ENCODE measurements at regions not wholly inside any gene's neighbourhood (a gene's known extent, or its start where the extent isn't known, plus 50 kb on each side); places are given as distances from the start of the nearest gene placed in this dataset.

DNA sequence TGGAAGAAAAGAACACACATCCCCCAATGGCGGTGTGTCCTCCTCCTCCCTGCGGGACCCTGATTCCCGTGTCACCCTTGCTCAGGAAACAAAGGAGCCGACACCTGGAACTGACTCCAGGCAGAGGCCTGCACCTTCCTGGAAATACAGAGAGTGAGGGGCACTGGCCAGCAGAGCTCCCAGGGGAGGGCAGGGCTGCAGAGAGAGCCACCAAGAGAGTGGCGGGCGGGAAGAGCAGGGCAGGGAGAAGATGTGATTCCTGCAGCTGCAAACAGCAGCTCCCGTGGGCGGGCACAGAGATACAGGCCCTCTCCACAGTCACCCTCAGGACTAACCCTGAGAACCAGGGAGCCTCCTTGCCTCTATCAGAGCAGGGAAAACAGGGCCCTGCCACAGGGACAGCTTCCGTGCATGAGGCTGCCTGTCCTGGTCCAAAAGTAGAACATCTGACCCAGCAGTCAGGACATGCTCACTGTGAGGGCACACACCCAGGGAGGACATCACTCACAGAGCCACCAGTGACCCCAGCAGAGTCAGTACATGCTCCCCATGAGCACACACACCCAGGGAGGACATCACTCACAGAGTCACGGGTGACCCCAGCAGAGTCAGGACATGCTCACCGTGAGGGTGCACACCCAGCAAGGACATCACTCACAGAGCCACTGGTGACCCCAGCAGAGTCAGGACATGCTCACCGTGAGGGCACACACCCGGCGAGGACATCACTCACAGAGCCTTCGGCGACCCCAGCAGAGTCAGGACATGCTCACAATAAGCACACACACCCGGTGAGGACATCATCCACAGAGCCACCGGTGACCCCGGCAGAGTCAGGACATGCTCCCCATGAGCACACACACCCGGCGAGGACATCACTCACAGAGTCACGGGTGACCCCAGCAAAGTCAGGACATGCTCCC lies 193.1 kb downstream of the DLL1 start:
- no peak overlapping the region for H3K4me3 ChIP-seq (ENCODE audit: low read length)
- no peaks in the 10 kb centered on the region for H3K27me3 ChIP-seq (ENCODE audit: control insufficient read depth, insufficient read depth, low read length)
- H3K36me3 ChIP-seq (ENCODE audit: control insufficient read depth, insufficient read depth, low read length), result no peaks in the 10 kb centered on the region; the same call in 1 of the 2 replicates
- no CpG with 5 or more reads among the region's 22 CpGs for WGBS (ENCODE audit: insufficient coverage, insufficient read length)
- 0 out of 2 replicates have a peak, but pooled peaks cover 2% of the 10 kb centered on the region for H3K4me1 ChIP-seq (ENCODE audit: control insufficient read depth, insufficient read depth, low read length)
- DNase-seq (ENCODE audit: low read depth, low spot score), result no peak
- no peaks in the 10 kb centered on the region for H3K9me3 ChIP-seq (ENCODE audit: control insufficient read depth, insufficient read depth, low read length)
- no peak overlapping the region for H3K27ac ChIP-seq (ENCODE audit: low read length)

DNA sequence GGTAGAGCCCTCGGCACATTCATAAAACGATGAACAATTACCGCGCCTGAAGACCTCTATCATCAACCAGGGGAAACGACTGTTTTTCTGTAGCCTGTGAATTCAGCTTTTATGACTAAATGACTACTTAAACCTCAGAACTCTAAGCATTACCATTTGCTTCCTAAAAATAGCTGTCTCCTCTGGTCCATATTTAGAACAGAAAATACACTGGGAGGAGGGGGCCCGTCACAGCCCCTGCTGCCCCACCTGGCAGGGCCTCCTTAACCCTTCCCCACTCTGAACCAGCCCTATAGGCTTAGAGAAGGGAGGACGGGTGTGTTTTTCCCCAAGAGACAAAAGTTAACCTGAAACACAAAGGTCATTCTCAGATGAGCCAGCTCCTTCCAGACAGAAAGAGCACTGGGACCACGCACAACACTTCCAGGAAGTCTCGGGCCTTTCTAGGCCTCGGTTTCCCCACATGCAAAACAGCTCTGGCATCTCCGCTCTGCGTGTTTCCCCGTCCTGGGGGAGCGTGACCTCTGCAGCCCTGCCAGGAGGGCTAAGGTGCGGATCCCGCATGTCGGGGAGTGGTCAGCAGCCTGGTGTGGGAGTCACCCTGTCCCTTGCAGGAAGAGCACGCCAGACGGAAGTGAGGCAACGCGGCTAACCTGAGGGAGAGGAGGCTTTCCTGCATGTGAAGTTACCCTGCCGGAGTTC lies 193.9 kb downstream of the DLL1 start:
- H3K36me3 ChIP-seq (ENCODE audit: control insufficient read depth, insufficient read depth, low read length), result no peaks in the 10 kb centered on the region; the same call in 1 of the 2 replicates
- H3K4me3 ChIP-seq (ENCODE audit: low read length), result no peak overlapping the region
- WGBS (ENCODE audit: insufficient coverage, insufficient read length), result no CpG with 5 or more reads among the region's 22 CpGs
- DNase-seq (ENCODE audit: low read depth, low spot score), result no peak
- no peak overlapping the region for H3K27ac ChIP-seq (ENCODE audit: low read length)
- H3K4me1 ChIP-seq (ENCODE audit: control insufficient read depth, insufficient read depth, low read length), result no peaks in the 10 kb centered on the region
- H3K27me3 ChIP-seq (ENCODE audit: control insufficient read depth, insufficient read depth, low read length), result no peaks in the 10 kb centered on the region
- H3K9me3 ChIP-seq (ENCODE audit: control insufficient read depth, insufficient read depth, low read length), result no peaks in the 10 kb centered on the region

DNA sequence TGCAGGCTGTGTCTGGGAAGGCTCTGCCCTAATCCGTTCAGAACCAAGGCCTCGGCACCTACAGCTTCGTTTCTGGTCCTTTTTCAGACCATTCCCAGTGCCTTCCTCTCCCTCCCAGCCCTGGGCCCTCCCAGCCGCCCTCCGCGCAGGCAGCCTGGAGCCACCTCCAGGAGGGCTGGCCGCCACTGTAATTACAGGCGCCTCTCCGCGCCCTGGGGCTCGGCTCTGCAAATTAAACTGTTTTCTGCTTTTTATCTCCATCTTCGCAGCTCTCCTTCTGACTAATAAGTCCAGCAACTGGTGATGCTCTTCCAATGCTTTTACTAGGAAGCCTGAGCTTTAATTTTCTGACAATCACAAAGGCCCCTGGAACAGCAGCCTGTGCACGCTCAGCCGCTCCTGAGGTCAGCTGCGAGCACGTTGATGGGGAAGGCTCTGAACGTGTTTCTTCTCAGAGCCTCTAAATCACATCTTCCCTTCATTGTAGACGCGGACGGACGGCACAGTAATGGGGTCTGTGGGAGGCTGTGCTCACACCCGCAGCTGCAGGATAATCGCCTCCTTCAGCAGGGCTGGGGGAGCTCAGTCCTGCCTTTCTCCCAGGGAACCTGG lies 194.6 kb downstream of the DLL1 start:
- Histone ChIP-seq H3K4me3 (ENCODE audit: low read length) (no peak overlapping the region), H3K27ac (ENCODE audit: low read length) (no peak overlapping the region), H3K4me1 (ENCODE audit: control insufficient read depth, insufficient read depth, low read length) (no peaks in the 10 kb centered on the region), H3K27me3 (ENCODE audit: control insufficient read depth, insufficient read depth, low read length) (no peaks in the 10 kb centered on the region), H3K9me3 (ENCODE audit: control insufficient read depth, insufficient read depth, low read length) (no peaks in the 10 kb centered on the region), H3K36me3 (ENCODE audit: control insufficient read depth, insufficient read depth, low read length) (no peaks in the 10 kb centered on the region; the same call in 1 of the 2 replicates)
- WGBS (ENCODE audit: insufficient coverage, insufficient read length), result no CpG with 5 or more reads among the region's 23 CpGs
- no peak for DNase-seq (ENCODE audit: low read depth, low spot score)

DNA sequence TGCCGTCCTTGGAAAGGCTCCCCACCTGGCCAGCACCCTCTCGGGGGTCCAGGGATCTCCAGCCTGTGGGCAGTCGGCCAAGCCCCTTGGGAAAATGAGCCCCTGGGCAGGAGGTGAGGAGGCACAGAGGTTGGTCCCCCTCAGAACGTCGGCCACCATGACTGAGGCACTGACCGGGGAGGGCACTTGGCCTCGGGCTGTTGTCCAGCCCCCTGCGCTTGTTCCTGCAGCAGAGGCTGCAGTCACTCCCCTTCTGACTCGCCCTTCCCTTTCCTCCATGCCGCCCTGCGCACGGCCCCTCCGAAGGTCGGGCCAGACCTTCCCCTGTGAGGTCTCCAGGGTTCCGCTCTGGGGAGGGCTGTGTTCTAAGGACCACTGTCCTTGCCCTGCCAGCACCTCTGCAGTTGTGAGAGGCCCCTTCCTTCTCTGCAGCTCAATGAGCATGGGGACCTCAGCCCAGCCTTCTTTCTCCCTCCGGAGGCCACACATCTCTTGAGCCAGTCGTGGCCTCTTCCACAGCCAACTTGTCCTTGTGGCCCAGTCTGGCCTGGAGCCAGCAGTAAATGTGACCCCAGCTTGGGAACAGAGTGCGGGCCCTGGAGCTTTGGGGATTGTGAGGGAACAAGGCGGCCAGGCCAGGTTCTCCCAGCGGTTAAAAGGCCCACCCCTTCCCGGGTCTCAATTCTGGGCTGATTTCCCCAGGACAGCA lies 195.5 kb downstream of the DLL1 start:
- DNase-seq (ENCODE audit: low read depth, low spot score), result no peak
- no peak overlapping the region for H3K27ac ChIP-seq (ENCODE audit: low read length)
- no CpG with 5 or more reads among the region's 21 CpGs for WGBS (ENCODE audit: insufficient coverage, insufficient read length)
- H3K27me3 ChIP-seq (ENCODE audit: control insufficient read depth, insufficient read depth, low read length), result no peaks in the 10 kb centered on the region
- H3K4me3 ChIP-seq (ENCODE audit: low read length), result no peak overlapping the region; the same call in 1 of the 2 replicates
- no peaks in the 10 kb centered on the region; the same call in 1 of the 2 replicates for H3K36me3 ChIP-seq (ENCODE audit: control insufficient read depth, insufficient read depth, low read length)
- H3K9me3 ChIP-seq (ENCODE audit: control insufficient read depth, insufficient read depth, low read length), result no peaks in the 10 kb centered on the region
- no peaks in the 10 kb centered on the region for H3K4me1 ChIP-seq (ENCODE audit: control insufficient read depth, insufficient read depth, low read length)

DNA sequence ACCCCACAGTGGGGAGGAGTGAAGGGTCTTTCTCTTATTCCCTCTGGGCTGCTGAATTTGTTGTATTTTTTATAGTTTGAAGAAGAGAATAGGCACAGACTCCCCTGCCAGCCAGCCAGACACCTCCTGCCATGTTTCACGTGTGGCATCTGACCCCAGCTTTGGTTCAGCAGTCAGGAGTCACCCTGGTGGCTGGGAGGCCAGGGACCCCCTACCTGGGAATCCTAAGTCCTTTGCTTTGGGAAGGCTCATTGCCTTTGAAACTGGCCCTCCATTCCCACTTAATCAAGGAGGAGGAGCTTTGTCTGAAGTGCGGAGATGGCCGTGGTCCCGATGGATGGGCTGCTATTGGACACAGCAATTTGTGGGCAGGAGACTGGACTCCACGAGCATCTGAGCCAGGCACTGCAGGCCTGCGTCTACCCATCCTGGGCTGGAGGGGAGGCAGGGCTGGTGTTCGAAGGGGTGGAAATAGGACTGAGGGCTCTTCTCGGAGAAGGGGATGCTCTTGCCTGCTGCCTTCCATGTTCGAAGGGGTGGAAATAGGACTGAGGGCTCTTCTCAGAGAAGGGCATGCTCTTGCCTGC lies 196.1 kb downstream of the DLL1 start:
- DNase-seq (ENCODE audit: low read depth, low spot score), result no peak
- Histone ChIP-seq H3K9me3 (ENCODE audit: control insufficient read depth, insufficient read depth, low read length) (no peaks in the 10 kb centered on the region), H3K27me3 (ENCODE audit: control insufficient read depth, insufficient read depth, low read length) (no peaks in the 10 kb centered on the region), H3K4me1 (ENCODE audit: control insufficient read depth, insufficient read depth, low read length) (no peaks in the 10 kb centered on the region), H3K27ac (ENCODE audit: low read length) (no peak overlapping the region), H3K36me3 (ENCODE audit: control insufficient read depth, insufficient read depth, low read length) (no peaks in the 10 kb centered on the region; the same call in 1 of the 2 replicates), H3K4me3 (ENCODE audit: low read length) (no peak overlapping the region)
- WGBS (ENCODE audit: insufficient coverage, insufficient read length), result no CpG with 5 or more reads among the region's 9 CpGs

DNA sequence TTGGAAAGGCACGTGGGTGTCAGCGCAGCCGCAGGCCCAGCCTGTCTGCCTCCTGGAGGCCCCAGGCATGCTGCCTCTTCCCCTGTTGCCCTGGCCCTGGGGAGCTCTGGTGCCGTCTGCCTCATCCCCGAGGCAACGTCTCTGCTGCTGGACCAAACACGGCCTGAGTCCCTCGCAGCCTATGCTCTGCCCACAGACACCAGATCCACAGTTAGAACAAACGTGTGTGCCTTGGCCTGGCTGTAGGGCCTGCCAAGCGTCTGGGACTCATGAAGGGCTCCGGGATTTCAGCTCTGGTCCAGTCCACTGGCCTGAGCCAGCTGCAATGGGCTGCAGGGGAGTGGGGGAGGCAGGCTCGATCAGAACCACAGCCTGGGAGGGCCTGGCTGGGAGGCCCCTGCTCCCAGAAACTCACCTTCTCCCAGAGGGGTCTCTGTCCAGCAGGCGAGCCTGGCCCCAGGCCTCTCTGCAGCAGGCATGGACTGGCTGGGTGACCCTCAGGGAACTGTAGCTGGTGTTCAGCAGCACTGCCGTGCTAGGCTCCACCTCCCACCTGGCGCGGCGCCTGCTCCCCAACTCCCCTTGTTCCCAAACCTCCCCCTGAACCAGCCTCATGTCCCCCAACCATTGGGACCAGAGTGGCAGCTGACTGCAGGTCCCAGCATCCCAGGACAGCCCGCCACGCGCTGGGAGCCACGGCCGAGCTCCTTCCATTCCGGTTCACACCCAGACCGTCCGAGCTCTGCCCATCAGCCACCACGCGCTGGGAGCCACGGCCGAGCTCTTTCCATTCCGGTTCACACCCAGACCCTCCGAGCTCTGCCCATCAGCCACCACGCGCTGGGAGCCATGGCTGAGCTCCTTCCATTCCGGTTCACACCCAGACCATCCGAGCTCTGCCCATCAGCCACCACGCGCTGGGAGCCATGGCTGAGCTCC lies 197.0 kb downstream of the DLL1 start:
- Histone ChIP-seq H3K36me3 (ENCODE audit: control insufficient read depth, insufficient read depth, low read length) (no peaks in the 10 kb centered on the region; the same call in 1 of the 2 replicates), H3K27me3 (ENCODE audit: control insufficient read depth, insufficient read depth, low read length) (no peaks in the 10 kb centered on the region), H3K4me1 (ENCODE audit: control insufficient read depth, insufficient read depth, low read length) (no peaks in the 10 kb centered on the region), H3K9me3 (ENCODE audit: control insufficient read depth, insufficient read depth, low read length) (no peaks in the 10 kb centered on the region), H3K27ac (ENCODE audit: low read length) (no peak overlapping the region), H3K4me3 (ENCODE audit: low read length) (no peak overlapping the region)
- DNase-seq (ENCODE audit: low read depth, low spot score), result no peak
- WGBS (ENCODE audit: insufficient coverage, insufficient read length), result no CpG with 5 or more reads among the region's 37 CpGs

DNA sequence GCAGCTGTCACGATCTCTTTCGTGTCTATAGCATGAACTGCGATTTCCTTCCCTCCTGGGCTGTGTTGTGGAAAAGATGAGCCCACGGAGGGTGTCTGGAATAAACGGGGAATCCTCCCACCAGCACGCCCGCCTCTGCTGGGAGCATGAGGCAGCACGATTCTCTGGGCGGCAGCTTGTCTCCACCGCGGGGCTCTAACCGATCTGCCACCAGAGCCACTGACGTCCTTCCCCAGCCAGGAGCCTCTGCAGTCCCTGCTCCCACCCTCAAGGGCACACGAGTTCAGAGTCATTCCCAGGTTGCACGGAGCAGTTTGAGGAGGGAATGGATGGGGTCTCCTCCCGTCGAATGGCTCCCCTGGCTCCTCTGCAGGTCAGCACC lies 197.6 kb downstream of the DLL1 start:
- WGBS (ENCODE audit: insufficient coverage, insufficient read length), result no CpG with 5 or more reads among the region's 17 CpGs
- H3K9me3 ChIP-seq (ENCODE audit: control insufficient read depth, insufficient read depth, low read length), result no peaks in the 10 kb centered on the region
- no peaks in the 10 kb centered on the region for H3K27me3 ChIP-seq (ENCODE audit: control insufficient read depth, insufficient read depth, low read length)
- no peaks in the 10 kb centered on the region; the same call in 1 of the 2 replicates for H3K36me3 ChIP-seq (ENCODE audit: control insufficient read depth, insufficient read depth, low read length)
- no peak for DNase-seq (ENCODE audit: low read depth, low spot score)
- no peaks in the 10 kb centered on the region for H3K4me1 ChIP-seq (ENCODE audit: control insufficient read depth, insufficient read depth, low read length)
- H3K27ac ChIP-seq (ENCODE audit: low read length), result no peak overlapping the region
- H3K4me3 ChIP-seq (ENCODE audit: low read length), result no peak overlapping the region

DNA sequence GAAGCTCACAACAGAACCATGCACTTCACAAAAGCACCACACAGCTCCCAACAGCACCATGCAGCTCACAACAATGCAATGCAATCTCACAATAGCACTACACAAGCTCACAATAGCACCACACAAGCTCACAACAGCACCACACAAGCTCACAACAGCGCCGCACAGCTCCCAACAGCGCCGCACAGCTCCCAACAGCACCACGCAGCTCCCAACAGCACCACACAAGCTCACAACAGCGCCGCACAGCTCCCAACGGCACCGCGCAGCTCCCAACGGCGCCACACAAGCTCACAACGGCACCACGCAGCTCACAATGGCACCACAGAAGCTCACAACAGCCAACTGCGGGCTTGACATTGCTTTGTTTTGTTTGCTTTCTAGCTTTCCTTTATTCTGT lies 198.1 kb downstream of the DLL1 start:
- Histone ChIP-seq H3K4me1 (ENCODE audit: control insufficient read depth, insufficient read depth, low read length) (no peaks in the 10 kb centered on the region), H3K36me3 (ENCODE audit: control insufficient read depth, insufficient read depth, low read length) (no peaks in the 10 kb centered on the region; the same call in 1 of the 2 replicates), H3K27me3 (ENCODE audit: control insufficient read depth, insufficient read depth, low read length) (no peaks in the 10 kb centered on the region), H3K9me3 (ENCODE audit: control insufficient read depth, insufficient read depth, low read length) (no peaks in the 10 kb centered on the region), H3K27ac (ENCODE audit: low read length) (no peak overlapping the region), H3K4me3 (ENCODE audit: low read length) (no peak overlapping the region)
- WGBS (ENCODE audit: insufficient coverage, insufficient read length), result no CpG with 5 or more reads among the region's 15 CpGs
- no peak for DNase-seq (ENCODE audit: low read depth, low spot score)
